T47D (cell line): ENCODE measurements at regions not wholly inside any gene's neighbourhood (a gene's known extent, or its start where the extent isn't known, plus 50 kb on each side); places are given as distances from the start of the nearest gene placed in this dataset.
"Not testable (repeated sequence)": the region's sequence is repeated elsewhere in the genome, so short reads cannot be mapped to it uniquely, and the experiment has no call there.

Source experiments
- DNase-seq, 2 experiments: peaks; one replicate each; pipeline versions ENCODE4 v3.0.0 to v3.0.0-alpha.2; 2011 to 2012; ENCODE audit warnings: low read depth in 1 of 2, low spot score in 1 of 2
- JUND ChIP-seq: IDR thresholded peaks from 2 replicates; pipeline ENCODE4 v1.6.1; 2012; ENCODE audit warnings: low read depth
- in situ Hi-C: cut with HindIII; loops from 2 replicates; pipeline ENCODE4 v1.10.0; 2016; ENCODE audit warnings: low sequenced_read_pairs, low pct_unique_long_range_greater_than_20kb

DNA sequence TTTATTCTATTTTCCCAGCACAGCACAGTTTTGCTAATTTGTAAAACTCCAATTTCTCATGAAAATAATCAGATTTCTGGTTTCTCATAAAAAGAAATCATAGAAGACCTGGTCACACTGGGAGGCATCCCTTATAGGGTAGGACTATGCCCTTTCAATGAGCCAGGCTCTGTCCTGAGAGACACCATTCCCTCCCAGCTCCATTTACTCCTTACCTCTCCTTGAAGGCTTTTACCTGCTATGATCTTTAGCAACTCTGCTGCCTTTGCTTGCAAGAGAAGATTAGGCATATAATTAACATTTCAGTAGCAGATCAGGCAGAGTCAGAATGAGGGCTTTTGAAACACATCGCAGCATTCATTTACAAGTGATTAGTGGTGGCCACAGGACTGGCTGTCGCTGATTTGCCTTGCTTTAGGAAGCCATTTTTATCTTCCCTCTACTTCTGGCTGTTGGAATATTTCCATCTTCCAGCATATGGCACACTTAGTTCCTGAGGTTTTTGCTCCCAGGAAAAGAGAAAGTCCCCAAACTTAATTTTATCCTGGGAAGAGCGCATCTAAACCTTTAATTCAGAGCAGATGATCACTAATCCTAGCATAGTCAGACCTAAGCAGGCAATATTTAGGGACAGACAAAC is 196.9 kb downstream of the SPATA31A1 start:
- in situ Hi-C loops, DNase-seq: not testable (repeated sequence)

DNA sequence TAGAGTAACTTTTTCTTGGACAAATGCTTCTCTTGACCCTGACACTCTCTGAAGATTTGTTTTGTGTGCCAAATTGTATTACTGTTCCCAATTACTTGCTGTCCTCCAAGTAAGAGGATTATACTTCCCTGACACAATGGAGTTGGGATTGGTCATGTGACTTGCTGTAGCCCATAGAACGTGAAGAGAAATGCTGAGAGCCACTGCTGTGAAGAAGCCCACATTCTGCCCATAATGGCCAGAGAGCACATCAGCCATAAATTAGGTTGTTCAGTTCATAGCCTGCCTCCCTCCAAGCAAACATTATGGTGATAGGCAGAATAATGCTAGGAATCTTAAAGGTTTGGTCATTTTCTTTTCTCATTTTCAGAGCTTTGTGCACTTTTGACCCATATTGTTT is 198.9 kb downstream of the SPATA31A1 start:
- in situ Hi-C loops, result not testable (repeated sequence)

DNA sequence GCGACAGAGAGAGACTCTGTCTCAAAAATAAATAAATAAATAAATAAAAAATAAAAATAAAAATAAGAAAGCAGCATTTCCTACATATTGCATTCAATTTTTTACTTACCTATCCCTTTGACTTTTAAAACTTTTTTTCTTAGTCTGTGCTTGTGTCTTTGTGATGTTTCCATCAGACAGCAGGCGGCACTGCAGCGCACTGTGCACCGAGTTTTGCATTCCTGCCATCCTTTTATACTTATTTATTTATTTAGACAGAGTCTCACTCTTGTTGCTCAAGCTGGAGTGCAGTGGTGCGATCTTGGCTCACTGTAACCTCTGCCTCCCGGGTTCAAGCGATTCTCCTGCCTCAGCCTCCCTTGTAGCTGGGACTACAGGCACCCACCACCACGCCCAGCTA is 203.9 kb downstream of the SPATA31A1 start:
- in situ Hi-C loops, DNase-seq: not testable (repeated sequence)

More for the DNA sequence above, 198.9 kb downstream of the SPATA31A1 start:
- DNase-seq, result not testable (repeated sequence)

DNA sequence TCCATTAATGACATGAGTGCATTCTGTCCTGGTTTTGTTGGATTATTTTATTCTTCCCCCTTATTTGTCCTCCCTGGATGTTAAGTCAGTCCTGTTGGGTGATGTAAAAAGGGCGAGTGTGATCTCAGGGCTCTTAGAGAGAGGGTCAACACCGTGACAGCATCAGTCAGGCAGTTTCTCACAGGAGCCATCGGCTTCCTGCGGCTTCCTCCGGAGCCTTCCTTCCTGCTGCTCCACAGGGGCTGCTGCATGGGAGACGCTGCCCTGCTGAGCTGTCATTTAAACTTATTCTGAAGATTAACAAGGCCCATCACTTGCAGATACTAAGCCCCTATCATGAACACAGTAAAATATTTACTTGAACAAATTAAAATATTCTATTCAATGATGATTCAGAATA is 211.3 kb downstream of the SPATA31A1 start:
- in situ Hi-C loops, DNase-seq: not testable (repeated sequence)

DNA sequence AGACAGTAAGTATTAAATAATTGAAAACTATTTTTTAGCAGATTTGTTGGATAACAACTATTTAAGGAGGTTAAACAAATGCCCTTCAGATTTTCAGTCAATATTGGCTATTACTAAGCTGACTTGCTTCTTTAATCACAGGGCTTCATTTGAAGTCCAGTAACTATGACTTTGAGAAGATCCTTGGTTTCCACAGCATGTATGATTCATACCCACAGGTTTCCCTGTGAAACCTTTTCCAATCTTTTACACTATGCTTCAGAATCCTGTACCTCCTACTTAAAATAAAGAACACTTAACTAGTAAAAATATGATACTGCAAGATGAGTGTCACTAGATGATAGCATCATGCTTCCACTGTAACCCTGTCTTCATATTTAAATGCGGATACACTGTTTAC is 211.9 kb downstream of the SPATA31A1 start:
- in situ Hi-C loops, result not testable (repeated sequence)

GRCh38 chr9:39568900-39569299 is 213.4 kb downstream of the SPATA31A1 start:
- in situ Hi-C loops, DNase-seq: not testable (repeated sequence)

More for the DNA sequence above, 211.9 kb downstream of the SPATA31A1 start:
- DNase-seq, result not testable (repeated sequence)

DNA sequence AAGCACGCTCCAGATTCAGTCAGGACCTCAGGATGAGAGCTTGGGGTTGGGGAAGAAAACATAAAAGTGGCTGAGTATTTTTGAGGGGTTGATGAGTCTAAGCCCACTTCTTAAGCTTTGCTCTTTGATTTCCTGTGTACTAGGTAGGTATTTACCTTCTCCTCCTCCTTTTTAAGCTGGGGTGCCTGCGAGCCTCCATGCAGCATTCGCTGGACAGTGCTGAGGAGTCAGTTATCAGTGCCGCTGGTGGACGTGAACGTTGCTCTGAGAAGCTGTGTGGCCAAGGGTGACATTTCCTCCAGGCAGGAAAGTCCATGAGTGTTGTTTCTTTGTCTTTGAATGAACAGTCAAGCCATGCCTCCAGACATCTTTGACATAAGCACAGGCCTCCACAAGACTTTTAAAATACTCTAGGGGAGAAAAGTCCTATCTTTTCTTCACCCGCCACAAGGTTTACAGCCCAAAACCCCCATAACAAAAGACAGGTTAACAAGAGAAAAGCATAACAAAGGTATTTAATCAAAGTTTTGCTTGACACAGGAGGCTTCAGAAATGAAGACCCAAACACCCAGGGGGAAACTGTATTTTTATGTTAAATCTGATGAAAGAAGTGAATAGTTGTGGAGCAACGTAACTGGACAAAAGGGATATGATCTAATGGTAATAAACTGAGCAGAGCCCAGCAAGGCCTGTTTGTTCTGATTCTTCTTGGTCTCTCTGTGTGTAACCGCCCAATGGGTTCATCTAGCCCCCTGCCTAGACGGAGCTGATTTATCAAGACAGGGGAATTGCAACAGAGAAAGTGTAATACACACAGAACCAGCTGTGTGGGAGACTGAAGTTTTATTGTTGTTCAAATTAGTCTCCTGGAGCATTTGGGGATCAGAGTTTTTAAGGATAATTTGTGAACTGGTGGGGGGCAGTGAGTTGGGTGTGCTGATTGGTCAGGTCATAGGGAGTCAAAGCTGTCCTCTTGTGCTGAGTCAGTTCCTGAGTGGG is 217.9 kb downstream of the SPATA31A1 start:
- DNase-seq, in situ Hi-C loops: not testable (repeated sequence)

DNA sequence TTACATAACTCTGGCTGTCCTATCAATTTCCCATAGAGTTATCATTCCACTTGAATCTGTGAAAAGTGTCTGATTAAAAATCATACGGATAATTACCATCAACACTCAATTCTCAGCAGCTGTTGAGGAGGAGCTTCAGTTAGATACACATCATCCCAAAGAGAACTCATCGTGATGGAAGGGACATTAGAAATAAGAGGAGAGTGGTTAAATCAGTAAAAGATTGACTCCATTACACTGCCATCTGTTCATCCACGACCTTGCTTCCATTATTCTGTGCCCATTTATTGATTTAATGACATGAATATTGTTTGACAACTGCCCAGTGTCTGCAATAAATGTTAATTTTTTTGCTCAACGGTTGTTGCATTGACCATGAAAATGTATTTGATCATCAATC is 223.5 kb downstream of the SPATA31A1 start:
- in situ Hi-C loops, DNase-seq: not testable (repeated sequence)

DNA sequence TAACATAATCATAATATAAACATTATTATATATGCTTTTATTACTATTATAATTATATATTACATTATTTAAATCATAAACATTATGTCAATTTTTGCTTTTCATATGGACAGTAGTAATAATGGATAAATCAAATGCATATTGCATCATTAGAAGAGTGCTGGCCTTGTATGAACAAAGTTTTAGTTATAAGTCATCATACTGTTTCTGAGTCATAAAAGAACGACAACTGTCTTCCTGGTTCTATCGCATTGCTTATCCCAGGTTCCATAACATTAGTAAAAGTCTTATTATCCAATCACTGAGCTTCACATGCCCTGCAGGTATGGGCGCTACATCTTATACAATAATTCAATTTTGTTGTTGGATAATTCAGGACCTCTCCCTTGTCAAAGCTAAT is 225.8 kb downstream of the SPATA31A1 start:
- in situ Hi-C loops, result not testable (repeated sequence)

DNA sequence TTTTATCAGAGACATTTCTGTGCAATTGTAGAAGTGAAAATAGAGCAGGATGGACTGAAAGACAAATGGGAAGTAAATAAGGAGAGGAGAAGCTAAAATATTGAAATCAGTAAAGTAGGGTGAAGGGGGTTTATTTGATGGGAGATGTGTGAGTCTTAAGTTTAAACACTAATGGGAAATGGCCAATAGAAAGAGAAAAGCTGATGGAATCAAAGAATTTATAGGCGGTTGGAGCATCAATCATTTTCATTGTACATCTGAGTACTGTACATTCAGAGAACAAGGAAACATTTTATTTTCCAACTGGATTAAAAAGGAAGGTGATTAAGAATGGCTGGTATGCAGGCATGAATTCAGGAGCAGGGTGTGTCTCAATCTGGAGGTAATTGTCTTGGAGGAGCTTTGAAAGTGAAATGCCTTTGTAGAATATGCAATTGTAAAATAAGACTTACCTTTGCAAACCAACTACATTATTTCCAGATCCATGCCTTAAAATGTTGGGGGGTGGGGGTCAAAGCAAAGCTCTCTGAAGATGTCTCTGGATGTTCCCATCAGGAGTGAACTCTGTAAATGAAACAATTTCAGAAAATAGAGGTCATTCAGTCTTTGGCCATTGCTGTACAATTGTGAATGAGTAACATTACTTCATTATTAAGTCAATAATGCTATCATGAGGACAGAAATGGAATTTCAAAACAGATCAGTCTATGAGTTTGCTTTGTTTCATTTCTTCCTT is 227.4 kb downstream of the SPATA31A1 start:
- DNase-seq, in situ Hi-C loops: not testable (repeated sequence)

More for the DNA sequence above, 225.8 kb downstream of the SPATA31A1 start:
- not testable (repeated sequence) for DNase-seq

DNA sequence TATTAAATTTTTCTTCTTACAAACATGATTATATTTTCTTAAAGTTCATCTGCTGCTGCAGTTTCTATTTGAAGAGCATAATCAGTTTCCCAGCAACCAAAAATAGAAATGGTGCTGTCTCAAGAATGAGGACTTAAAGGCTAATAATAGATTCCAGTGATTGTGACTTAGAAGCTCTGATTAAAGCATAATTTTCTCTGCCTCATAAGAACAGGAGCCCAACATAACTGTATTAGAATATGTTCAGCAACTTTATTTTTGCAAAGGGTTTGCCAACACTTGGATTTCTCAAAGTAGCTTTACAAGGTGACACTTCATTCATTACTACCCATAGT is 227.9 kb downstream of the SPATA31A1 start:
- in situ Hi-C loops, DNase-seq: not testable (repeated sequence)

GRCh38 chr9:39585233-39585632 is 229.8 kb downstream of the SPATA31A1 start:
- DNase-seq, in situ Hi-C loops: not testable (repeated sequence)

GRCh38 chr9:39587844-39588499 is 232.5 kb downstream of the SPATA31A1 start:
- in situ Hi-C loops, result no loop called here
- TF ChIP-seq JUND, result no peak
- no peak for DNase-seq
